ENCODE measurements at regions not wholly inside any gene's neighbourhood (a gene's known extent, or its start where the extent isn't known, plus 50 kb on each side); places are given as distances from the start of the nearest gene placed in this dataset.

GRCh38 chr20:57964011-57964862 is 254.4 kb upstream of the PMEPA1 start:
- no peak for TF ChIP-seq CTCF (IDR thresholded peaks at IDR 0.05; ENCODE audit: low read length)
- TF ChIP-seq EZH2 (IDR thresholded peaks at IDR 0.05; ENCODE audit: borderline replicate concordance, low read length): no peak

Data from OCI-LY1 (cell line).